HCT116 (cell line): ENCODE measurements at regions not wholly inside any gene's neighbourhood (a gene's known extent, or its start where the extent isn't known, plus 50 kb on each side); places are given as distances from the start of the nearest gene placed in this dataset.

Experiments
- ATAC-seq: fragments of 200-7000 bp; cut with Tn5 transposase; 2 replicates; pipeline ENCODE4 v1.9.1; 2020; ENCODE audit warnings: mild to moderate bottlenecking, moderate library complexity
- BruUV-seq: library from RNA; stranded (reverse); fragments of 400-500 nt; replicated peaks from 2 replicates; lab custom pipeline; 2021; lab: Mats Ljungman, UMichigan
- CTCF ChIA-PET: fragments of 300-600 bp; sonication (Branson Sonifier 250); formaldehyde crosslinking; loops from one replicate; lab custom pipeline; 2021; ENCODE audit warnings: antibody characterized with exemption; lab: Charles Lee
- POLR2A ChIA-PET: fragments of 300-600, 350-600 bp; sonication (Branson Sonifier 250); formaldehyde crosslinking; loops from one replicate; lab custom pipeline; 2021; ENCODE audit warnings: antibody characterized with exemption; lab: Charles Lee
- RAD21 ChIA-PET, 2 experiments: fragments of 300-600 bp; sonication (Branson Sonifier 250); formaldehyde crosslinking; loops; one replicate each; lab custom pipeline; 2023; ENCODE audit warnings: low total read pairs in 2 of 2; ENCODE audit not compliant: uncharacterized antibody in 2 of 2, unreplicated experiment in 2 of 2, low non-redundant PET in 1 of 2; lab: Charles Lee
- DNase-seq: peaks from one replicate; pipeline ENCODE4 v3.0.0-alpha.2; 2010; ENCODE audit warnings: low read depth, low spot score
- H2AFZ ChIP-seq: fragments of 200-600 bp; shearing (Covaris generic), sonication (generic); 2 replicates; pipeline ENCODE4 v1.6.1; 2017; ENCODE audit warnings: low read depth, mixed run types, mixed read lengths, antibody characterized with exemption, low read length; ENCODE audit not compliant: poor library complexity, severe bottlenecking
- H3K27ac ChIP-seq: 2 replicates; pipeline ENCODE4 v1.5.1; 2012; ENCODE audit warnings: low read depth, low read length
- H3K27me3 ChIP-seq: fragments of 200-600 bp; sonication (generic); 2 replicates; pipeline ENCODE4 v1.6.1; 2016; ENCODE audit warnings: mixed run types, low read length, mixed read lengths; ENCODE audit not compliant: insufficient read depth
- H3K36me3 ChIP-seq, 2 experiments: fragments of 200-500 bp in 1 of 2; fragments of 200-600 bp in 1 of 2; sonication (Bioruptor generic) in 1 of 2; sonication (generic) in 1 of 2; 2 replicates each; pipeline versions ENCODE4 v1.5.1 to v1.6.1; 2014 to 2016; ENCODE audit warnings: low read length in 2 of 2, inconsistent platforms in 1 of 2, mixed read lengths in 1 of 2, mixed run types in 1 of 2; ENCODE audit not compliant: insufficient read depth in 2 of 2, control insufficient read depth in 1 of 2
- H3K4me1 ChIP-seq, 2 experiments: fragments of 200-600 bp in 1 of 2; sonication (generic) in 1 of 2; 2 replicates each; pipeline versions ENCODE4 v1.5.1 to v1.6.1; 2012 to 2017; ENCODE audit warnings: low read length in 2 of 2, inconsistent platforms in 1 of 2, mild to moderate bottlenecking in 1 of 2, mixed read lengths in 1 of 2, mixed run types in 1 of 2, moderate library complexity in 1 of 2; ENCODE audit not compliant: insufficient read depth in 2 of 2, control insufficient read depth in 1 of 2
- H3K4me2 ChIP-seq: fragments of 200-600 bp; sonication (generic); 2 replicates; pipeline ENCODE4 v1.6.1; 2017; ENCODE audit warnings: mixed run types, low read length, mixed read lengths
- H3K4me3 ChIP-seq, 2 experiments: fragments of 200-600 bp in 1 of 2; sonication (generic) in 1 of 2; replicated peaks in 1 of 2; 2 replicates each; pipeline ENCODE4 v1.5.1; 2011 to 2016; ENCODE audit warnings: low read length in 2 of 2, control low read depth in 1 of 2, low read depth in 1 of 2, mild to moderate bottlenecking in 1 of 2, mixed read lengths in 1 of 2, mixed run types in 1 of 2
- H3K79me2 ChIP-seq: fragments of 200-600 bp; sonication (generic); 2 replicates; pipeline ENCODE4 v1.6.1; 2017; ENCODE audit warnings: mild to moderate bottlenecking, mixed run types, low read length, moderate library complexity, mixed read lengths; ENCODE audit not compliant: insufficient read depth
- H3K9ac ChIP-seq: fragments of 200-600 bp; sonication (generic); 2 replicates; pipeline ENCODE4 v1.6.1; 2016; ENCODE audit warnings: low read length, mixed read lengths
- H3K9me2 ChIP-seq: fragments of 200-600 bp; sonication (generic), shearing (Covaris generic); 2 replicates; pipeline ENCODE4 v1.6.1; 2017; ENCODE audit warnings: mixed run types, mild to moderate bottlenecking, moderate library complexity; ENCODE audit not compliant: insufficient read depth
- H3K9me3 ChIP-seq, 2 experiments: fragments of 200-500 bp in 1 of 2; fragments of 200-600 bp in 1 of 2; sonication (Bioruptor generic) in 1 of 2; sonication (generic) in 1 of 2; 2 replicates each; pipeline ENCODE4 v1.6.1; 2014 to 2017; ENCODE audit warnings: low read length in 2 of 2, mixed read lengths in 2 of 2, inconsistent platforms in 1 of 2, low read depth in 1 of 2, mild to moderate bottlenecking in 1 of 2, mixed run types in 1 of 2, moderate library complexity in 1 of 2; ENCODE audit not compliant: control insufficient read depth in 1 of 2, insufficient read depth in 1 of 2
- H4K20me1 ChIP-seq: fragments of 200-600 bp; sonication (generic), shearing (Covaris generic); 2 replicates; pipeline ENCODE4 v1.6.1; 2017; ENCODE audit warnings: mixed run types, mild to moderate bottlenecking, moderate library complexity; ENCODE audit not compliant: insufficient read depth
- CTCF ChIP-seq, 3 experiments: fragments of 200-600 bp in 1 of 3; sonication (generic) in 1 of 3; IDR thresholded peaks in 2 of 3; conservative IDR thresholded peaks in 1 of 3; 2 replicates each; pipeline ENCODE4 v1.5.1; 2012 to 2017; ENCODE audit warnings: low read depth in 2 of 3, low read length in 2 of 3, antibody characterized with exemption in 1 of 3, borderline replicate concordance in 1 of 3, control low read depth in 1 of 3, mild to moderate bottlenecking in 1 of 3, mixed read lengths in 1 of 3, mixed run types in 1 of 3, moderate library complexity in 1 of 3; ENCODE audit not compliant: insufficient read depth in 1 of 3
- EGR1 ChIP-seq: IDR thresholded peaks from 2 replicates; pipeline ENCODE4 v1.6.1; 2012; ENCODE audit warnings: low read depth
- EZH2 ChIP-seq: fragments of 200-600 bp; sonication (generic); IDR thresholded peaks from 2 replicates; pipeline ENCODE4 v1.6.1; 2017; ENCODE audit warnings: antibody characterized with exemption, mixed run types
- JUND ChIP-seq: IDR thresholded peaks from 2 replicates; pipeline ENCODE4 v1.6.1; 2012
- MAX ChIP-seq: IDR thresholded peaks from 2 replicates; pipeline ENCODE4 v1.6.1; 2012
- POLR2A ChIP-seq: IDR thresholded peaks from 2 replicates; pipeline ENCODE4 v1.7.0; 2011; ENCODE audit warnings: borderline replicate concordance; ENCODE audit not compliant: insufficient read depth, insufficient read length; ENCODE audit errors: extremely low read depth
- POLR2AphosphoS5 ChIP-seq: IDR thresholded peaks from 2 replicates; pipeline ENCODE4 v1.6.1; 2011; ENCODE audit warnings: mild to moderate bottlenecking, low read depth, low read length, moderate library complexity
- RAD21 ChIP-seq: IDR thresholded peaks from 2 replicates; pipeline ENCODE4 v1.6.1; 2012; ENCODE audit warnings: low read depth, mild to moderate bottlenecking
- REST ChIP-seq: IDR thresholded peaks from 2 replicates; pipeline ENCODE4 v1.6.1; 2012; ENCODE audit warnings: low read depth
- SIN3A ChIP-seq: IDR thresholded peaks from 2 replicates; pipeline ENCODE4 v1.6.1; 2012; ENCODE audit warnings: low read depth
- SP1 ChIP-seq: IDR thresholded peaks from 2 replicates; pipeline ENCODE4 v1.6.1; 2012; ENCODE audit warnings: low read depth
- TCF7L2 ChIP-seq: IDR thresholded peaks from 2 replicates; pipeline ENCODE4 v1.7.0; 2011; ENCODE audit warnings: borderline replicate concordance, inconsistent platforms; ENCODE audit not compliant: insufficient read depth, insufficient read length; ENCODE audit errors: extremely low read depth
- YY1 ChIP-seq: IDR thresholded peaks from 2 replicates; pipeline ENCODE4 v1.6.1; 2011; ENCODE audit warnings: low read length, low read depth, moderate library complexity, mild to moderate bottlenecking; ENCODE audit not compliant: insufficient replicate concordance; ENCODE audit errors: extremely low read depth
- ZNF274 ChIP-seq: fragments of 200-500 bp; sonication (Bioruptor generic); IDR thresholded peaks from 2 replicates; pipeline ENCODE4 v1.6.1; 2014; ENCODE audit warnings: mild to moderate bottlenecking, low read depth, low read length, inconsistent platforms
- intact Hi-C: fragments of 100-400 bp; cut with micrococcal nuclease; formaldehyde crosslinking; loops from 2 replicates; pipeline ENCODE4 v1.10.0; 2022

- ATAC-seq (no peak), DNase-seq (no peak)
- Histone ChIP-seq H2AFZ (no peak overlapping the region), H3K4me3 (no peak overlapping the region), H4K20me1 (no peaks in the 10 kb centered on the region), H3K9me2 (no peaks in the 10 kb centered on the region), H3K79me2 (no peaks in the 10 kb centered on the region), H3K4me1 (no peaks in the 10 kb centered on the region), H3K27ac (no peak overlapping the region), H3K9ac (no peak overlapping the region), H3K9me3 (no peaks in the 10 kb centered on the region), H3K27me3 (no peaks in the 10 kb centered on the region), H3K4me2 (no peak overlapping the region), H3K36me3 (no peaks in the 10 kb centered on the region)
- intact Hi-C loops: no loop called here
- BruUV-seq: no TSS peak
- POLR2A ChIA-PET: no interaction called here
- TF ChIP-seq REST (no peak), RAD21 (no peak), SIN3A (no peak), TCF7L2 (no peak), EZH2 (no peak), SP1 (no peak), YY1 (no peak), POLR2A (no peak), JUND (no peak), CTCF (IDR thresholded peaks at IDR 0.05 in 2 of 3, conservative IDR thresholded peaks at IDR 0.05 in 1 of 3; ENCODE audit: borderline replicate concordance in 1 of 3, insufficient read depth in 1 of 3, low read depth in 2 of 3, low read length in 2 of 3) (no peak), EGR1 (no peak), POLR2AphosphoS5 (no peak), ZNF274 (no peak), MAX (no peak)
- RAD21 ChIA-PET: no interaction called here
- CTCF ChIA-PET: no interaction called here
Observed at GRCh38 chrX:46070421-46070820, 474.8 kb downstream of the ZNF674 start.
